ENCODE measurements at regions not wholly inside any gene's neighbourhood (a gene's known extent, or its start where the extent isn't known, plus 50 kb on each side); places are given as distances from the start of the nearest gene placed in this dataset.

GRCh38 chr2:82084679-82085392 is 1780.3 kb upstream of the LRRTM1 start:
- TF ChIP-seq POLR2A (IDR thresholded peaks at IDR 0.05; ENCODE audit: low read length) (no peak), GATA1 (IDR thresholded peaks at IDR 0.05; ENCODE audit: low read depth, low read length) (no peak)
